GM23248 (cell line): ENCODE measurements at regions not wholly inside any gene's neighbourhood (a gene's known extent, or its start where the extent isn't known, plus 50 kb on each side); places are given as distances from the start of the nearest gene placed in this dataset.
"Not testable (repeated sequence)": the region's sequence is repeated elsewhere in the genome, so short reads cannot be mapped to it uniquely, and the experiment has no call there.

Source experiments
- DNase-seq: peaks from one replicate; pipeline ENCODE4 v3.0.0-alpha.2; 2015
- H2AFZ ChIP-seq: fragments of 200-600 bp; sonication (generic); 2 replicates; pipeline ENCODE4 v1.6.1; 2016; ENCODE audit warnings: antibody characterized with exemption
- H3F3A ChIP-seq: fragments of 200-600 bp; sonication (generic); 2 replicates; pipeline ENCODE4 v1.6.1; 2016; ENCODE audit warnings: mild to moderate bottlenecking, antibody characterized with exemption, mixed run types; ENCODE audit not compliant: insufficient read depth
- H3K27ac ChIP-seq: fragments of 200-600 bp; sonication (generic); 2 replicates; pipeline ENCODE4 v1.5.1; 2016; ENCODE audit warnings: mild to moderate bottlenecking
- H3K27me3 ChIP-seq: fragments of 200-600 bp; sonication (generic); replicated peaks from 2 replicates; pipeline ENCODE4 v1.6.1; 2016; ENCODE audit warnings: mild to moderate bottlenecking; ENCODE audit not compliant: insufficient read depth
- H3K36me3 ChIP-seq: fragments of 200-600 bp; sonication (generic); 2 replicates; pipeline ENCODE4 v1.6.1; 2016; ENCODE audit warnings: low read depth, mild to moderate bottlenecking
- H3K4me1 ChIP-seq: fragments of 200-600 bp; sonication (generic); 2 replicates; pipeline ENCODE4 v1.6.1; 2016; ENCODE audit warnings: mild to moderate bottlenecking; ENCODE audit not compliant: insufficient read depth
- H3K4me2 ChIP-seq: fragments of 200-600 bp; sonication (generic); one replicate; pipeline ENCODE4 v1.6.1; 2016; ENCODE audit warnings: mild to moderate bottlenecking; ENCODE audit not compliant: unreplicated experiment
- H3K4me3 ChIP-seq: fragments of 200-600 bp; sonication (generic); 2 replicates; pipeline ENCODE4 v1.5.1; 2016; ENCODE audit warnings: mild to moderate bottlenecking
- H3K79me2 ChIP-seq: fragments of 200-600 bp; sonication (generic); 2 replicates; pipeline ENCODE4 v1.6.1; 2016; ENCODE audit warnings: mild to moderate bottlenecking; ENCODE audit not compliant: insufficient read depth
- H3K9ac ChIP-seq: fragments of 200-600 bp; sonication (generic); 2 replicates; pipeline ENCODE4 v1.6.1; 2016; ENCODE audit warnings: mild to moderate bottlenecking
- H3K9me2 ChIP-seq: fragments of 200-600 bp; sonication (generic); 2 replicates; pipeline ENCODE4 v1.6.1; 2016; ENCODE audit warnings: mixed run types, mild to moderate bottlenecking, moderate library complexity; ENCODE audit not compliant: insufficient read depth
- H3K9me3 ChIP-seq: fragments of 200-600 bp; sonication (generic); one replicate; pipeline ENCODE4 v1.6.1; 2017; ENCODE audit warnings: low read depth
- H4K20me1 ChIP-seq: fragments of 200-600 bp; sonication (generic); 2 replicates; pipeline ENCODE4 v1.6.0; 2016; ENCODE audit not compliant: insufficient read depth
- EZH2 ChIP-seq: fragments of 200-600 bp; sonication (generic); IDR thresholded peaks from 2 replicates; pipeline ENCODE4 v1.6.1; 2018; ENCODE audit warnings: antibody characterized with exemption, mild to moderate bottlenecking; ENCODE audit not compliant: insufficient read depth, poor library complexity, severe bottlenecking
- EZH2phosphoT487 ChIP-seq: fragments of 200-600 bp; sonication (generic); IDR thresholded peaks from 2 replicates; pipeline ENCODE4 v1.6.1; 2018; ENCODE audit warnings: antibody characterized with exemption, moderate library complexity, mild to moderate bottlenecking, low read depth; ENCODE audit not compliant: insufficient read depth
- WGBS, 2 experiments: methylation state at CpG; one replicate each; pipeline ENCODE4 v1.1.6; 2015 to 2017; ENCODE audit warnings: low lambda C conversion rate in 2 of 2, low coverage in 1 of 2; ENCODE audit errors: missing lambda C conversion rate in 2 of 2; 5-methylcytosine and 5-hydroxymethylcytosine counted together
- in situ Hi-C: fragments of 300-500 bp; cut with MboI; formaldehyde crosslinking; loops from 2 replicates; pipeline ENCODE4 v1.15.0; 2020

- 47 to 59% methylated on average over 3 of the region's 3 CpGs for WGBS, 2 experiments
- Histone ChIP-seq H3K9ac (no peak overlapping the region), H3K27ac (no peak overlapping the region), H3K4me3 (no peak overlapping the region), H3K36me3 (no peaks in the 10 kb centered on the region), H3K4me2 (no peak overlapping the region), H3K79me2 (no peaks in the 10 kb centered on the region), H3K9me2 (no peaks in the 10 kb centered on the region), H4K20me1 (no peaks in the 10 kb centered on the region), H3K9me3 (no peaks in the 10 kb centered on the region), H2AFZ (no peak overlapping the region), H3K27me3 (no peaks in the 10 kb centered on the region), H3K4me1 (peaks cover 7% of the 10 kb centered on the region; the same call in 1 of the 2 replicates), H3F3A (no peaks in the 10 kb centered on the region; the same call in 1 of the 2 replicates)
- no peak for TF ChIP-seq EZH2
- no peak for TF ChIP-seq EZH2phosphoT487
- in situ Hi-C loops = no loop called here
- DNase-seq = no peak
Observed at GRCh38 chr10:3656214-3656613, 128.8 kb downstream of the KLF6 start.

- no peak for DNase-seq
- no peak overlapping the region for H3K4me2 ChIP-seq
- H2AFZ ChIP-seq = no peak overlapping the region
- TF ChIP-seq EZH2phosphoT487 (no peak), EZH2 (no peak)
- no peaks in the 10 kb centered on the region for H3K27me3 ChIP-seq
- H3K4me1 ChIP-seq = peaks cover 7% of the 10 kb centered on the region; the same call in 1 of the 2 replicates
- no peak overlapping the region for H3K9ac ChIP-seq
- no peaks in the 10 kb centered on the region for H4K20me1 ChIP-seq
- no peaks in the 10 kb centered on the region for H3K36me3 ChIP-seq
- no peaks in the 10 kb centered on the region for H3K79me2 ChIP-seq
- no peak overlapping the region for H3K27ac ChIP-seq
- H3F3A ChIP-seq = no peaks in the 10 kb centered on the region; the same call in 1 of the 2 replicates
- WGBS, 2 experiments = 79 to 83% methylated on average over 7 of the region's 7 CpGs
- H3K4me3 ChIP-seq = no peak overlapping the region
- no peaks in the 10 kb centered on the region for H3K9me2 ChIP-seq
- in situ Hi-C loops = no loop called here
- no peaks in the 10 kb centered on the region for H3K9me3 ChIP-seq
Observed at GRCh38 chr10:3655528-3655927, 129.5 kb downstream of the KLF6 start.

GRCh38 chr10:3654980-3655379 is 130.0 kb downstream of the KLF6 start:
- Histone ChIP-seq H4K20me1 (no peaks in the 10 kb centered on the region), H3K4me2 (no peak overlapping the region), H3K27ac (no peak overlapping the region), H3K9me2 (no peaks in the 10 kb centered on the region), H3K9me3 (no peaks in the 10 kb centered on the region), H3K79me2 (no peaks in the 10 kb centered on the region), H3K4me3 (no peak overlapping the region), H3K36me3 (no peaks in the 10 kb centered on the region), H3K27me3 (no peaks in the 10 kb centered on the region), H3K9ac (no peak overlapping the region), H2AFZ (no peak overlapping the region), H3F3A (no peaks in the 10 kb centered on the region; the same call in 1 of the 2 replicates), H3K4me1 (peaks cover 7% of the 10 kb centered on the region; the same call in 1 of the 2 replicates)
- no peak for TF ChIP-seq EZH2
- TF ChIP-seq EZH2phosphoT487 = no peak
- WGBS, 2 experiments = 40 to 44% methylated on average over 1 of the region's 1 CpG
- in situ Hi-C loops = no loop called here
- DNase-seq = no peak

- H3K9me3 ChIP-seq = no peaks in the 10 kb centered on the region
- H3K27ac ChIP-seq = no peak overlapping the region
- H3K4me3 ChIP-seq = no peak overlapping the region
- H3K27me3 ChIP-seq = no peaks in the 10 kb centered on the region
- H3K36me3 ChIP-seq = no peaks in the 10 kb centered on the region
- in situ Hi-C loops = no loop called here
- no peaks in the 10 kb centered on the region; the same call in 1 of the 2 replicates for H3F3A ChIP-seq
- no peak for TF ChIP-seq EZH2phosphoT487
- TF ChIP-seq EZH2 = no peak
- H3K4me2 ChIP-seq = peak overlapping the region; percentile 18
- H3K79me2 ChIP-seq = no peaks in the 10 kb centered on the region
- H2AFZ ChIP-seq = no peak overlapping the region
- H4K20me1 ChIP-seq = no peaks in the 10 kb centered on the region
- WGBS, 2 experiments = 46 to 63% methylated on average over 2 of the region's 2 CpGs
- DNase-seq = peak; percentile 36
- no peaks in the 10 kb centered on the region for H3K9me2 ChIP-seq
- H3K4me1 ChIP-seq = peaks cover 7% of the 10 kb centered on the region; the same call in 1 of the 2 replicates
- no peak overlapping the region for H3K9ac ChIP-seq
Observed at GRCh38 chr10:3654496-3654895, 130.5 kb downstream of the KLF6 start.

GRCh38 chr10:3653303-3653702 is 131.7 kb downstream of the KLF6 start:
- not testable (repeated sequence) for H3K27ac ChIP-seq
- peak overlapping the region; percentile 89 for H3K4me2 ChIP-seq

More at GRCh38 chr10:3653303-3653702, 131.7 kb downstream of the KLF6 start:
- H3K79me2 ChIP-seq, H3K4me1 ChIP-seq, H3K9me3 ChIP-seq, H3K9me2 ChIP-seq, H3K27me3 ChIP-seq, DNase-seq, H3F3A ChIP-seq, H3K36me3 ChIP-seq, H4K20me1 ChIP-seq, in situ Hi-C loops: not testable (repeated sequence)
- H3K9ac ChIP-seq = peak overlapping the region; percentile 52
- peak overlapping the region; percentile 64 for H2AFZ ChIP-seq
- WGBS, 2 experiments = 40 to 44% methylated on average over 2 of the region's 2 CpGs
- H3K4me3 ChIP-seq = peak overlapping the region; percentile 66
